ENCODE measurements at regions not wholly inside any gene's neighbourhood (a gene's known extent, or its start where the extent isn't known, plus 50 kb on each side); places are given as distances from the start of the nearest gene placed in this dataset.
"Not testable (repeated sequence)": the region's sequence is repeated elsewhere in the genome, so short reads cannot be mapped to it uniquely, and the experiment has no call there.

- not testable (repeated sequence) for TF ChIP-seq CTCF (conservative IDR thresholded peaks at IDR 0.05; ENCODE audit: low read depth, low read length); RFX5 (IDR thresholded peaks at IDR 0.05; ENCODE audit: low read depth, low read length); POLR2A (IDR thresholded peaks at IDR 0.05; ENCODE audit: low read depth, low read length)
These were observed 627.7 kb downstream of the ANKRD30B start for GRCh38 chr18:15375671-15376070.
